ENCODE measurements at regions not wholly inside any gene's neighbourhood (a gene's known extent, or its start where the extent isn't known, plus 50 kb on each side); places are given as distances from the start of the nearest gene placed in this dataset.

DNA sequence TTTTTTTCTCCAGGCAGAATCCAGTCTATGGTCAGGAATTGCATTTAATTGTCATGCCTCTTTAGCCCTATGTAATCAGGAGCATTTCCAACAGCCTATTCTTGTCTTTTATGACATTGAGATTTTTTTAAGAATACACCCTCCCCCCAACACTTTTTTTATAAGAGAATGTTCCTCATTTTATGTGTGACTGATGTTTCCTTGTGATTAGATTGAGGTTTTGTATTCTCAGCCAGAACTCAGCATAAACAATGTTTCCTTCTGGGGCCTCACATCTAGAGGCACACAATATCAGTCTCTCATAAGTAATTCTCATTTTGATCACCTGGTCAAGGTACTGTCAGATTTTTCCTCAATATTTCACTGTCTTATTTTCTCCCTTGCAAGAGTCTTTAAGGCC, 193.4 kb upstream of the PDE1C start:
- H3K27me3 Mint-ChIP-seq: peaks cover 2% of the 10 kb centered on the region
- no peak overlapping the region for H3K4me3 Mint-ChIP-seq
- H3K4me1 Mint-ChIP-seq (ENCODE audit: low read depth): no peaks in the 10 kb centered on the region
- no peak overlapping the region for H3K27ac Mint-ChIP-seq
- DNase-seq: no peak
- no peaks in the 10 kb centered on the region for H3K9me3 Mint-ChIP-seq
- no peaks in the 10 kb centered on the region for H3K36me3 Mint-ChIP-seq (ENCODE audit: low read depth)

DNA sequence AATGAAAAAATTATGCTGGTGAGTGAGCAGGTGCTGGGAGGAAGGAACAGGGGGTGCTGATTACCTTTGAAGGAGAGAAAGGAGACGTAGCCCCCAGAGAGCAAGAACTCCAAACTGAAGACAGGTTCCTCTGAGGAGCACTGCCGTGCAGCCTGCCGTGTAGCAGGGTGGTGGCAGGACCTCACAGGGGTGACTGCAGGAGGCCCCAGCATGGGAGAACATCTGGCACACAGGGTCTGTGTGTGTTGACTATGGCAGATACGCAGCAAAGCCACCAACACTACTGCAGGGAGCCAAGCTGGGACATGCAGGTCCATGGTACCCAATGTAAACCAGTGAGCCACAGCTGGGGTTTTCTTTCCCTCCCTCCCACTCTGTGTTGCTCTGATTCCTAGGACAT, 192.1 kb upstream of the PDE1C start:
- no peaks in the 10 kb centered on the region for H3K27me3 Mint-ChIP-seq
- DNase-seq: no peak
- no peaks in the 10 kb centered on the region for H3K36me3 Mint-ChIP-seq (ENCODE audit: low read depth)
- H3K9me3 Mint-ChIP-seq: no peaks in the 10 kb centered on the region
- no peak overlapping the region for H3K4me3 Mint-ChIP-seq
- H3K4me1 Mint-ChIP-seq (ENCODE audit: low read depth): no peaks in the 10 kb centered on the region
- no peak overlapping the region for H3K27ac Mint-ChIP-seq

DNA sequence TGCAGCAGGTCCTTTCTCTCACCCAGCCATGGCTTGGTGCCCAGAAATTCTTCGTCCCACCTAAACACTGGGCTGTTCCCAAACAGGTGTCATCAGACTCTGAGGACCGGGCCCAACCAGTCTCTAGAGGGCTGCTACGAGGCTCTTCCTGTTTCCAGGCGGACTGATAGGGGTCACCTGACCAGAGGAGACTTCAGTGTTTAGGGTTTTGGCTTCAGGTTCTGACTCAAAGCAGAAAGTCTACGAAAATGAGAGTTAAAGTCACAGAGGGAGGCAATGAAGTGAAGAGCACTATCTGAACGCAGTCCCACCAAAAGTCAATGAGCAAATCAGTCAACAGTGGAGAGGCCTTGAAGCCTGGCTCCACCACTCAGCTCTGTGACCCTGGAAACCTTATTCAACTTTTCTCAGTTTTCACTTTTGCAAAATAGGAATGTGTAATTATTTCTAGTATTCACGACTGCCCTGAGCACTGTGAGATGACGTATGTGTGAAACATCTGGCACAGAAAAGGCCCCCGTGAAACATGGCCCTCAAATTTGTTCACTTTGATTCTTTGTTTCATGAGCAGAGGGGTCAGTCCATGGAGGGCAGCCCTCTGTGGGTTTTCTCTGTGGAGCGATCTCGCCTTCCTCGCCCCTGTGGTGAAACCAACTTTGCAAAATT, 189.9 kb upstream of the PDE1C start:
- no peaks in the 10 kb centered on the region for H3K27me3 Mint-ChIP-seq
- no peak for DNase-seq
- H3K36me3 Mint-ChIP-seq (ENCODE audit: low read depth): no peaks in the 10 kb centered on the region
- no peaks in the 10 kb centered on the region for H3K9me3 Mint-ChIP-seq
- H3K4me3 Mint-ChIP-seq: no peak overlapping the region
- no peak overlapping the region for H3K27ac Mint-ChIP-seq
- H3K4me1 Mint-ChIP-seq (ENCODE audit: low read depth): no peaks in the 10 kb centered on the region

GRCh38 chr7:32258265-32258664, 188.1 kb upstream of the PDE1C start:
- H3K9me3 Mint-ChIP-seq: no peaks in the 10 kb centered on the region
- H3K4me1 Mint-ChIP-seq (ENCODE audit: low read depth): no peaks in the 10 kb centered on the region
- no peak overlapping the region for H3K4me3 Mint-ChIP-seq
- H3K27me3 Mint-ChIP-seq: no peaks in the 10 kb centered on the region
- no peaks in the 10 kb centered on the region for H3K36me3 Mint-ChIP-seq (ENCODE audit: low read depth)
- no peak for DNase-seq
- H3K27ac Mint-ChIP-seq: no peak overlapping the region

GRCh38 chr7:32257621-32258020, 187.4 kb upstream of the PDE1C start:
- Mint-ChIP-seq H3K4me1 (ENCODE audit: low read depth) (no peaks in the 10 kb centered on the region), H3K36me3 (ENCODE audit: low read depth) (no peaks in the 10 kb centered on the region)

GRCh38 chr7:32256811-32257210, 186.6 kb upstream of the PDE1C start:
- Mint-ChIP-seq H3K27me3 (no peaks in the 10 kb centered on the region), H3K27ac (no peak overlapping the region), H3K4me3 (no peak overlapping the region), H3K9me3 (no peaks in the 10 kb centered on the region), H3K36me3 (ENCODE audit: low read depth) (no peaks in the 10 kb centered on the region), H3K4me1 (ENCODE audit: low read depth) (no peaks in the 10 kb centered on the region)
- no peak for DNase-seq

More at GRCh38 chr7:32257621-32258020, 187.4 kb upstream of the PDE1C start:
- no peak overlapping the region for H3K4me3 Mint-ChIP-seq
- H3K27me3 Mint-ChIP-seq: no peaks in the 10 kb centered on the region
- DNase-seq: no peak
- no peaks in the 10 kb centered on the region for H3K9me3 Mint-ChIP-seq
- no peak overlapping the region for H3K27ac Mint-ChIP-seq

DNA sequence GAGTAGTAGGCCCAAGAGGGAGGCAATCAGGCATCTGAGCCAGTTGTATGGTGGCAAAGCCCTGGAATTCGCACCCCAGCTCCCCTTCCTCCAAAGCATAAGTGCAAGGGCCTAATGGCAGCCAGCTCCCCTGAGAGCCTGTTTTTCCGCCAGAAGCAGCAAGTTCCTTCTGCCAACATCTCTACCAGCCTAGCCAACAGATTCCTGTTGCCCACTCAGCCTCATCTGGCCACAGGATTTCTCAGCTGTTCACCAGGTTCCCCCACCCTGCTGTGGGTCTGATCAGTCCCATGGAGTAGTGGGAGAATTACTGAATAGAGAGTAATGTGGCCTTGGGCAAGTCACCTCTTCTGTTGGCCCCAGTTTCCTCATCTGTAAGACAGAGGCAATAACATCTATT, 186.2 kb upstream of the PDE1C start:
- H3K4me3 Mint-ChIP-seq: no peak overlapping the region
- no peak overlapping the region for H3K27ac Mint-ChIP-seq
- no peak for DNase-seq
- H3K9me3 Mint-ChIP-seq: no peaks in the 10 kb centered on the region
- no peaks in the 10 kb centered on the region for H3K4me1 Mint-ChIP-seq (ENCODE audit: low read depth)
- no peaks in the 10 kb centered on the region for H3K36me3 Mint-ChIP-seq (ENCODE audit: low read depth)
- H3K27me3 Mint-ChIP-seq: peaks cover 3% of the 10 kb centered on the region

GRCh38 chr7:32255036-32255435, 184.8 kb upstream of the PDE1C start:
- H3K4me1 Mint-ChIP-seq (ENCODE audit: low read depth): no peaks in the 10 kb centered on the region
- no peak for DNase-seq
- no peak overlapping the region for H3K27ac Mint-ChIP-seq
- H3K9me3 Mint-ChIP-seq: no peaks in the 10 kb centered on the region
- H3K4me3 Mint-ChIP-seq: no peak overlapping the region
- H3K36me3 Mint-ChIP-seq (ENCODE audit: low read depth): no peaks in the 10 kb centered on the region
- H3K27me3 Mint-ChIP-seq: peaks cover 10% of the 10 kb centered on the region

DNA sequence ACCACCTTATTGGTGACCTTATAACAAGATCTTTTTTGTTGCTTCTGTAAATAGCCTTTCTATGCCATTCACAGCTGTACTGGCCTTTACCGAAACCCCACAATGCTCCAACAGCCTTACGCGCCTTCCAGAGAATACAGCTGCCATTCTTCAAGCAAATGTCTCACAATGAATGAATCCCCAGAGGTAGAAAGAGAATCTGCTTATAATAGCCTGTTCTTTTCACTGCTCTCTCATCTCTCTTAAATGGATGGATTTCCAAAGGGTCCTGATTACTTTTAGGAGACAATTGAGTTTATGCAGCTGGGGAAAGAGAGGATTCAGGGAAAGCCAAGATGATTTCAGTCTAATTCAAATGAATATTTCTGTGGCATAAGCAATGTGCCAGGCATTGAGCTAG, 183.1 kb upstream of the PDE1C start:
- H3K36me3 Mint-ChIP-seq (ENCODE audit: low read depth): no peaks in the 10 kb centered on the region
- no peaks in the 10 kb centered on the region for H3K9me3 Mint-ChIP-seq
- H3K27ac Mint-ChIP-seq: no peak overlapping the region
- peaks cover 11% of the 10 kb centered on the region for H3K27me3 Mint-ChIP-seq
- H3K4me3 Mint-ChIP-seq: no peak overlapping the region
- H3K4me1 Mint-ChIP-seq (ENCODE audit: low read depth): no peaks in the 10 kb centered on the region
- DNase-seq: no peak

DNA sequence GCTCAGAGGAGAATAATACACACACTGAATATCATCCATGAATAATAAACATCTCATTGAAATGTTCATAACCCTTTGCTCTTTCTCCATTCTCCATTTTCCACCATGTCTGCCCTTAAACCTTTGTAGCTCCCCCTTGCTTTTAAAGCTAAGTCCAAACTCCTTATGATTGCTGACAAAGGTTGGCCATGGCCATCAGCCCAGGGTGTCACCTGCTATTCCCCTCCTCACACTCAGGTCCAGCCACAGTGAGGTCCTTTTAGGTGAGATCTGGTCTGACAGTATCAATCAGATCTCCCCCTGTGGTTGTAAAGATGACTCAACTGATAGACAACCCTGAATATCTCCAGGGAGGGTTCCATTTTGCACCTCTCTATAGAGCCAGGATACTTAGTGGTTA, 181.5 kb upstream of the PDE1C start:
- Mint-ChIP-seq H3K27ac (no peak overlapping the region), H3K9me3 (no peaks in the 10 kb centered on the region), H3K4me1 (ENCODE audit: low read depth) (no peaks in the 10 kb centered on the region), H3K36me3 (ENCODE audit: low read depth) (no peaks in the 10 kb centered on the region), H3K27me3 (peaks cover 11% of the 10 kb centered on the region), H3K4me3 (no peak overlapping the region)
- no peak for DNase-seq

DNA sequence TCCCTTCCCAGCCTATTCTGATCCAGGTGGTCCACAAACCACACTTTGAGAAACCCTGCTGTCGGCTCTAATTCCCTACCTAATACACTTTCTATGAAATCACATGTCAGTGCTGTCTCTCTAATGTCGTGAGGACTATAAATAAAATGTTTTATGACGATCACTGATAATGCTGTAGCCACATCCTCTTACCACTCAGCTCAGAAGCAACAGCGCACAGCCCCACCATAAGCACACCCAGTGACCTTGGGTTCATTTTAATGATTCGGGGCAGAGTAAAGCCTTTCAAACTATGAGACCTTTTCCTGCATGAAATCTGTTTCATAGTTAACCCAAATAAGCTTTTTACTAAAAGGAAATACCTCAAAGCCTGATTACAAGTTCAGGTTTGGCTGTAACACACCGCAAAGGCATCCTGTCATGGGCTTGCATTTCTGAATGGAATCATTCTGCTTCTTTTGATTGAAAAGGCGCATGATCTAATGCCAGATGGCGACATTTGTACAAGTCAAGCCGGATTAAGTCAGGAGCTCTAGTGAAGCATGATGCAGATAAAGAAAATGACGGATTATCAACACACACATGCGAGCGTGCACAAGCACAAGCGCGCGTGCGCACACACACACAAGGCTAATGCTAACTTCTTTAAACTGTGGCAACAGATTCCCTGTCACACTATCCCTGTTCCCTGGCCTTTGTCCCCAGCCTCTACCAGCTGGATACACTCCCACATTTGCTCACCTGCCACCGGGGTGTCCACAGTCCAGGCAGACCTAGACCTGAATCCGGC, 180.5 kb upstream of the PDE1C start:
- no peaks in the 10 kb centered on the region for H3K36me3 Mint-ChIP-seq (ENCODE audit: low read depth)
- no peaks in the 10 kb centered on the region for H3K4me1 Mint-ChIP-seq (ENCODE audit: low read depth)
- H3K9me3 Mint-ChIP-seq: no peaks in the 10 kb centered on the region
- no peak overlapping the region for H3K27ac Mint-ChIP-seq
- H3K27me3 Mint-ChIP-seq: peaks cover 11% of the 10 kb centered on the region
- DNase-seq: no peak
- no peak overlapping the region for H3K4me3 Mint-ChIP-seq

GRCh38 chr7:32250003-32250402, 179.8 kb upstream of the PDE1C start:
- Mint-ChIP-seq H3K36me3 (ENCODE audit: low read depth) (no peaks in the 10 kb centered on the region), H3K27me3 (peaks cover 11% of the 10 kb centered on the region), H3K9me3 (no peaks in the 10 kb centered on the region), H3K4me3 (no peak overlapping the region), H3K27ac (no peak overlapping the region), H3K4me1 (ENCODE audit: low read depth) (no peaks in the 10 kb centered on the region)
- no peak for DNase-seq

GRCh38 chr7:32248522-32248921, 178.3 kb upstream of the PDE1C start:
- no peaks in the 10 kb centered on the region for H3K4me1 Mint-ChIP-seq (ENCODE audit: low read depth)
- no peak for DNase-seq
- no peaks in the 10 kb centered on the region for H3K9me3 Mint-ChIP-seq
- H3K27ac Mint-ChIP-seq: no peak overlapping the region
- H3K36me3 Mint-ChIP-seq (ENCODE audit: low read depth): no peaks in the 10 kb centered on the region
- peaks cover 11% of the 10 kb centered on the region for H3K27me3 Mint-ChIP-seq
- H3K4me3 Mint-ChIP-seq: no peak overlapping the region

DNA sequence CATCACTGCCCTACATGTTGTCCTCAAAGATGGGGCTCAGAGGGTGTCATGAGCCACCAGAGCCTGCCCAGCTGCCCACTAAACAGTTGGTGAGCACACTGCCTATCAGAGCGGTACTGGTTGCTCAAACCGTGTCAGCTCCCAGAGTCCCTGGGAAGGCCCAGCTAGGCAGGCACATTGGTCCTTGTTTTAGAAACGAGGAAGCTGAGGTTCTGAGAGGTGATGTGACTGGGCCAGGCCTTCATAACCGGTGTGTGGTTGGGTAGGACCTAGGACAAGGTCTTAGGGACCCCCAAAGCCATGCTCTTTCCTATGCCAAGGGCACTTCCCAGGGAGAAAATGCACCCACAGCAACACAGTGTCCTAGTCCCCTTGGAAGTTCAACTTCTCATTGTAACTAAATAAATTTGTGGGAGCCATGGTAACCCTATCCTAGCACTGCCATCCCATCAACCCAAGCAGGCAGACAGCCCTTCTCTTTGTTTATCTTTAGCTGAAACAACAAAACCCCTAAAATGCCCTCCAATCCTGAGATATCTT, 174.7 kb upstream of the PDE1C start:
- no peaks in the 10 kb centered on the region for H3K9me3 Mint-ChIP-seq
- no peaks in the 10 kb centered on the region for H3K27me3 Mint-ChIP-seq
- DNase-seq: no peak
- no peak overlapping the region for H3K27ac Mint-ChIP-seq
- no peaks in the 10 kb centered on the region for H3K36me3 Mint-ChIP-seq (ENCODE audit: low read depth)
- H3K4me1 Mint-ChIP-seq (ENCODE audit: low read depth): no peaks in the 10 kb centered on the region
- no peak overlapping the region for H3K4me3 Mint-ChIP-seq

DNA sequence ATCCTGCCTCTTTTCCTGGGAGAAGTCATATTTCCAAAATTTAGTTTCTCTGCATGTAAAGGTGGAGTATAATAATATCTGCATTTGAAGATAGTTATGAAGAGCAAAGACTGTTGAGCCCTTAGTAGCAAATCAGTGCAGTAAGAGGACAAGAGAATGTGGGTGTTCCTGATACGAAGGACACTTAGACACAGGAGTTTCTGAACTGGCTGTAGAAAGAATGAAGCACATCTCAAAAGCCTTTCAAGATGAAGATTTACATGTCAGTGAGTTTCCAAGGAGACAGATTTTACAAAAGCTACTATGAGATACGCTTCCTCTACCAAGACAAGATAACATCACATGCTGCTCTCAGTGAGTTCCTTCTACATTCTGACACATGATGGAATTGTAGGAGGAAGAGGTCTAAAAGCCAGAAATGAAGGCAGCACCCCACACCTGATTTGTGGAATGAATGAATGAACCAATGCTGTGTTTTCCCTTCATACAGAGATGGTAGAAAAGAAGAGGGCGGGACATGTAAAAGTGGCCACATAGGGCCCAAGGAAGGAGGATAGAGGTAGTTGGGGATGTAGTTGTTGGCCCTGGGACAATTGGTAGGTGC, 173.6 kb upstream of the PDE1C start:
- no peak overlapping the region for H3K27ac Mint-ChIP-seq
- H3K27me3 Mint-ChIP-seq: no peaks in the 10 kb centered on the region
- H3K4me1 Mint-ChIP-seq (ENCODE audit: low read depth): no peaks in the 10 kb centered on the region
- DNase-seq: no peak
- no peak overlapping the region for H3K4me3 Mint-ChIP-seq
- no peaks in the 10 kb centered on the region for H3K9me3 Mint-ChIP-seq
- no peaks in the 10 kb centered on the region for H3K36me3 Mint-ChIP-seq (ENCODE audit: low read depth)

All from activated T-cell treated with anti-CD3 and anti-CD28 coated beads, Interleukin-2, amount 50 U/mL, for 24 hours (primary cell).